GM23248 (cell line): ENCODE measurements at regions not wholly inside any gene's neighbourhood (a gene's known extent, or its start where the extent isn't known, plus 50 kb on each side); places are given as distances from the start of the nearest gene placed in this dataset.

Experiments
- DNase-seq: peaks from one replicate; pipeline ENCODE4 v3.0.0-alpha.2; 2015
- H2AFZ ChIP-seq: fragments of 200-600 bp; sonication (generic); 2 replicates; pipeline ENCODE4 v1.6.1; 2016; ENCODE audit warnings: antibody characterized with exemption
- H3F3A ChIP-seq: fragments of 200-600 bp; sonication (generic); 2 replicates; pipeline ENCODE4 v1.6.1; 2016; ENCODE audit warnings: mild to moderate bottlenecking, antibody characterized with exemption, mixed run types; ENCODE audit not compliant: insufficient read depth
- H3K27ac ChIP-seq: fragments of 200-600 bp; sonication (generic); 2 replicates; pipeline ENCODE4 v1.5.1; 2016; ENCODE audit warnings: mild to moderate bottlenecking
- H3K27me3 ChIP-seq: fragments of 200-600 bp; sonication (generic); replicated peaks from 2 replicates; pipeline ENCODE4 v1.6.1; 2016; ENCODE audit warnings: mild to moderate bottlenecking; ENCODE audit not compliant: insufficient read depth
- H3K36me3 ChIP-seq: fragments of 200-600 bp; sonication (generic); 2 replicates; pipeline ENCODE4 v1.6.1; 2016; ENCODE audit warnings: low read depth, mild to moderate bottlenecking
- H3K4me1 ChIP-seq: fragments of 200-600 bp; sonication (generic); 2 replicates; pipeline ENCODE4 v1.6.1; 2016; ENCODE audit warnings: mild to moderate bottlenecking; ENCODE audit not compliant: insufficient read depth
- H3K4me2 ChIP-seq: fragments of 200-600 bp; sonication (generic); one replicate; pipeline ENCODE4 v1.6.1; 2016; ENCODE audit warnings: mild to moderate bottlenecking; ENCODE audit not compliant: unreplicated experiment
- H3K4me3 ChIP-seq: fragments of 200-600 bp; sonication (generic); 2 replicates; pipeline ENCODE4 v1.5.1; 2016; ENCODE audit warnings: mild to moderate bottlenecking
- H3K79me2 ChIP-seq: fragments of 200-600 bp; sonication (generic); 2 replicates; pipeline ENCODE4 v1.6.1; 2016; ENCODE audit warnings: mild to moderate bottlenecking; ENCODE audit not compliant: insufficient read depth
- H3K9ac ChIP-seq: fragments of 200-600 bp; sonication (generic); 2 replicates; pipeline ENCODE4 v1.6.1; 2016; ENCODE audit warnings: mild to moderate bottlenecking
- H3K9me2 ChIP-seq: fragments of 200-600 bp; sonication (generic); 2 replicates; pipeline ENCODE4 v1.6.1; 2016; ENCODE audit warnings: mixed run types, mild to moderate bottlenecking, moderate library complexity; ENCODE audit not compliant: insufficient read depth
- H3K9me3 ChIP-seq: fragments of 200-600 bp; sonication (generic); one replicate; pipeline ENCODE4 v1.6.1; 2017; ENCODE audit warnings: low read depth
- H4K20me1 ChIP-seq: fragments of 200-600 bp; sonication (generic); 2 replicates; pipeline ENCODE4 v1.6.0; 2016; ENCODE audit not compliant: insufficient read depth
- EZH2 ChIP-seq: fragments of 200-600 bp; sonication (generic); IDR thresholded peaks from 2 replicates; pipeline ENCODE4 v1.6.1; 2018; ENCODE audit warnings: antibody characterized with exemption, mild to moderate bottlenecking; ENCODE audit not compliant: insufficient read depth, poor library complexity, severe bottlenecking
- EZH2phosphoT487 ChIP-seq: fragments of 200-600 bp; sonication (generic); IDR thresholded peaks from 2 replicates; pipeline ENCODE4 v1.6.1; 2018; ENCODE audit warnings: antibody characterized with exemption, moderate library complexity, mild to moderate bottlenecking, low read depth; ENCODE audit not compliant: insufficient read depth
- WGBS, 2 experiments: methylation state at CpG; one replicate each; pipeline ENCODE4 v1.1.6; 2015 to 2017; ENCODE audit warnings: low lambda C conversion rate in 2 of 2, low coverage in 1 of 2; ENCODE audit errors: missing lambda C conversion rate in 2 of 2; 5-methylcytosine and 5-hydroxymethylcytosine counted together
- in situ Hi-C: fragments of 300-500 bp; cut with MboI; formaldehyde crosslinking; loops from 2 replicates; pipeline ENCODE4 v1.15.0; 2020

- Histone ChIP-seq H3K36me3 (no peaks in the 10 kb centered on the region), H3K9ac (no peak overlapping the region), H3K4me2 (no peak overlapping the region), H3F3A (peaks cover 11% of the 10 kb centered on the region), H3K27me3 (no peaks in the 10 kb centered on the region), H3K4me1 (peaks cover 33% of the 10 kb centered on the region), H3K79me2 (no peaks in the 10 kb centered on the region), H3K9me3 (no peaks in the 10 kb centered on the region), H4K20me1 (no peaks in the 10 kb centered on the region), H3K4me3 (no peak overlapping the region), H3K9me2 (no peaks in the 10 kb centered on the region), H2AFZ (no peak overlapping the region), H3K27ac (no peak overlapping the region)
- no peak for TF ChIP-seq EZH2
- no peak for TF ChIP-seq EZH2phosphoT487
- no peak for DNase-seq
- WGBS, 2 experiments = 95 to 97% methylated on average over 15 of the region's 15 CpGs
- in situ Hi-C loops = loop anchor here (10.0 kb wide), 1 partner anchor 150 kb away; the partner anchor contains the start of gene BMPER
These were observed 150.1 kb upstream of the BMPER start for GRCh38 chr7:33754933-33755928.

- Histone ChIP-seq H3K36me3 (no peaks in the 10 kb centered on the region), H3K27ac (peak overlapping the region; percentile 77), H3K4me3 (no peak overlapping the region), H2AFZ (no peak overlapping the region), H3K4me1 (peaks cover 27% of the 10 kb centered on the region), H4K20me1 (no peaks in the 10 kb centered on the region), H3F3A (peaks cover 11% of the 10 kb centered on the region), H3K9me3 (no peaks in the 10 kb centered on the region), H3K79me2 (no peaks in the 10 kb centered on the region), H3K27me3 (no peaks in the 10 kb centered on the region), H3K9ac (peak overlapping the region; percentile 48; the same call in 1 of the 2 replicates), H3K9me2 (no peaks in the 10 kb centered on the region), H3K4me2 (peak overlapping the region; percentile 60)
- WGBS, 2 experiments = 13 to 18% methylated on average over 7 of the region's 7 CpGs
- peak; percentile 85 for TF ChIP-seq EZH2phosphoT487
- TF ChIP-seq EZH2 = no peak
- DNase-seq = peak; percentile 91
- in situ Hi-C loops = loop anchor here (10.0 kb wide), 1 partner anchor 148 kb away; the partner anchor contains the start of gene BMPER
These were observed 148.3 kb upstream of the BMPER start for GRCh38 chr7:33757050-33757449.

- TF ChIP-seq EZH2phosphoT487 (no peak), EZH2 (no peak)
- peak overlapping the region; percentile 77 for H3K27ac ChIP-seq
These were observed 147.7 kb upstream of the BMPER start for GRCh38 chr7:33757563-33758165.

GRCh38 chr7:33760146-33760545 is 145.2 kb upstream of the BMPER start:
- H3K9me3 ChIP-seq = no peaks in the 10 kb centered on the region
- H3K27me3 ChIP-seq = no peaks in the 10 kb centered on the region
- no peak overlapping the region for H2AFZ ChIP-seq
- no peaks in the 10 kb centered on the region for H3K79me2 ChIP-seq
- H3K9me2 ChIP-seq = no peaks in the 10 kb centered on the region
- in situ Hi-C loops = no loop called here
- no peaks in the 10 kb centered on the region for H3K36me3 ChIP-seq
- no peak for DNase-seq
- 97 to 99% methylated on average over 3 of the region's 3 CpGs for WGBS, 2 experiments
- peaks cover 28% of the 10 kb centered on the region for H3K4me1 ChIP-seq
- H3K27ac ChIP-seq = no peak overlapping the region
- H3K9ac ChIP-seq = no peak overlapping the region
- H3K4me3 ChIP-seq = no peak overlapping the region
- TF ChIP-seq EZH2phosphoT487 = no peak
- TF ChIP-seq EZH2 = no peak
- no peaks in the 10 kb centered on the region for H4K20me1 ChIP-seq
- H3K4me2 ChIP-seq = no peak overlapping the region
- peaks cover 20% of the 10 kb centered on the region for H3F3A ChIP-seq

More at GRCh38 chr7:33757563-33758165, 147.7 kb upstream of the BMPER start:
- DNase-seq = peak; percentile 65
- Histone ChIP-seq H2AFZ (no peak overlapping the region), H3K27me3 (no peaks in the 10 kb centered on the region), H3K9ac (peak overlapping the region; percentile 48), H3K79me2 (no peaks in the 10 kb centered on the region), H3K9me3 (no peaks in the 10 kb centered on the region), H3K4me2 (peak overlapping the region; percentile 60), H3K36me3 (no peaks in the 10 kb centered on the region), H3F3A (peaks cover 11% of the 10 kb centered on the region), H3K4me1 (peaks cover 27% of the 10 kb centered on the region), H4K20me1 (no peaks in the 10 kb centered on the region), H3K9me2 (no peaks in the 10 kb centered on the region), H3K4me3 (peak overlapping the region; percentile 14; the same call in 1 of the 2 replicates)
- in situ Hi-C loops = loop anchor here (10.0 kb wide), 1 partner anchor 147 kb away; the partner anchor contains the start of gene BMPER
- 21 to 25% methylated on average over 4 of the region's 4 CpGs for WGBS, 2 experiments
